ENCODE measurements at regions not wholly inside any gene's neighbourhood (a gene's known extent, or its start where the extent isn't known, plus 50 kb on each side); places are given as distances from the start of the nearest gene placed in this dataset.

DNA sequence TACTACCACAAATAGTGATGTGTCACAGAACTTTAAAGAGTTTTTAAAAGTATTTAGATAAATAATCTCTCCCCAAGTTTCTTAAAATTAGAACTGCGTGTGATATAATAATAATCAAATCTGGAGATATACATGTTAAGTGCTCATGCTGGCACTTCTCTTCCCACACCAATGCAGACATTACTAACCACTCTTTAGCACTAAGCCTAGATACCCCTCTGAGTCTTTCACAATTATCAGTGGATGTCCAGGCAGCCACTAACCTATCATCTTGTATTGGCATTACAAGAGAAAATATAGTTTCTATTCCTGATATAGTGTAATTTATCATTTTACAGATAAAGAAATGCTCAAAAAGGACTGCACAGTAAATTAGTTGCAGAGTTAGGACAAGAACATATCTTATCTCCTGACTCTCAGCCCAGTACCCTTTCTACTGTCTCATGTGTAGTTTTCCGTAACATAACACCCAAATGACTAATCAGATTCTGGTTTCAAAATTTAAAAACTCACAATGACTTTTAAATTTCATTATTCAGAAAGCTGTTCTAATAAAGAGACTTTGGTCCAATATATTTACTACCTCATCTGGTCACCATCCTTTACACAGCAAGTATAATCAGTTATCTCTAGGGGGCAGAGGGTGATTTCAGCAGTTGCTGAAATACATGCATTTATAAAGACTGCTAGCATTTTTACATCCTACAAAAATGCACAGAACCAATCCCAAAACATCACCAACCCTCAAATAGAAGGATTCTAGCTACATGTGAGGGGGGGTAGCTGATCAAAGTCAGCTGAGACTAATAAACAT is 215.5 kb upstream of the MCHR2 start:
- TF ChIP-seq, protein P1, sequence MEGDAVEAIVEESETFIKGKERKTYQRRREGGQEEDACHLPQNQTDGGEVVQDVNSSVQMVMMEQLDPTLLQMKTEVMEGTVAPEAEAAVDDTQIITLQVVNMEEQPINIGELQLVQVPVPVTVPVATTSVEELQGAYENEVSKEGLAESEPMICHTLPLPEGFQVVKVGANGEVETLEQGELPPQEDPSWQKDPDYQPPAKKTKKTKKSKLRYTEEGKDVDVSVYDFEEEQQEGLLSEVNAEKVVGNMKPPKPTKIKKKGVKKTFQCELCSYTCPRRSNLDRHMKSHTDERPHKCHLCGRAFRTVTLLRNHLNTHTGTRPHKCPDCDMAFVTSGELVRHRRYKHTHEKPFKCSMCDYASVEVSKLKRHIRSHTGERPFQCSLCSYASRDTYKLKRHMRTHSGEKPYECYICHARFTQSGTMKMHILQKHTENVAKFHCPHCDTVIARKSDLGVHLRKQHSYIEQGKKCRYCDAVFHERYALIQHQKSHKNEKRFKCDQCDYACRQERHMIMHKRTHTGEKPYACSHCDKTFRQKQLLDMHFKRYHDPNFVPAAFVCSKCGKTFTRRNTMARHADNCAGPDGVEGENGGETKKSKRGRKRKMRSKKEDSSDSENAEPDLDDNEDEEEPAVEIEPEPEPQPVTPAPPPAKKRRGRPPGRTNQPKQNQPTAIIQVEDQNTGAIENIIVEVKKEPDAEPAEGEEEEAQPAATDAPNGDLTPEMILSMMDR (IDR thresholded peaks at IDR 0.05), result no peak
- no peak for TF ChIP-seq EZH2 (IDR thresholded peaks at IDR 0.05; ENCODE audit: borderline replicate concordance, insufficient read depth, low read depth, low read length, poor library complexity, severe bottlenecking)
